HL-60 (cell line): ENCODE measurements at regions not wholly inside any gene's neighbourhood (a gene's known extent, or its start where the extent isn't known, plus 50 kb on each side); places are given as distances from the start of the nearest gene placed in this dataset.

Experiments
- GABPA ChIP-seq: IDR thresholded peaks from 2 replicates; pipeline ENCODE4 v1.6.1; 2012; ENCODE audit warnings: low read depth
- POLR2AphosphoS5 ChIP-seq: IDR thresholded peaks from 2 replicates; pipeline ENCODE4 v1.6.1; 2012; ENCODE audit warnings: low read depth
- REST ChIP-seq: IDR thresholded peaks from 2 replicates; pipeline ENCODE4 v1.6.1; 2012; ENCODE audit warnings: low read depth; ENCODE audit not compliant: insufficient replicate concordance
- SPI1 ChIP-seq: IDR thresholded peaks from 2 replicates; pipeline ENCODE4 v1.6.1; 2012; ENCODE audit warnings: low read depth, mild to moderate bottlenecking, borderline replicate concordance
- TF ChIP-seq, protein P1 (sequence below): IDR thresholded peaks from one replicate; pipeline ENCODE4 v1.5.1; 2011; ENCODE audit warnings: low read length, control low read depth, inconsistent platforms; ENCODE audit not compliant: insufficient read depth

DNA sequence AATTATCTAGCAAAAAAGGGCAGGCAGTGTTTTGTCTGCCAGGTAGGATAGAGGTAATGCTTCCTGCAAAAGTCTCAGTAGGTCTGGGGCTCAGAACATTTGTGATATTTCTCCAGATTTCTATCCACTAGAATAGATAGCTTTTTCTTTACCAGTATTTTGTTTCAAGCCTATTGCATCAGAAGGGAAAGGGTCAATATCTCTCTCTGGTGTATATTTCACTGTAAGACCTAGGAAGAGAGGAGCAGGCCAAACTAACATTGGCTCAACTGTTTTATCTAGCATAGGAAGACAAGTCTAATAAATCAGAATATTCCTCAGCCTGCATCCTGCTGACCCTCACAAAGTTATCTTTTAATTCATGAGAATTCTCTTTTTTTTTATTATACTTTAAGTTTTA is 106.7 kb upstream of the DAAM1 start:
- TF ChIP-seq, protein P1, sequence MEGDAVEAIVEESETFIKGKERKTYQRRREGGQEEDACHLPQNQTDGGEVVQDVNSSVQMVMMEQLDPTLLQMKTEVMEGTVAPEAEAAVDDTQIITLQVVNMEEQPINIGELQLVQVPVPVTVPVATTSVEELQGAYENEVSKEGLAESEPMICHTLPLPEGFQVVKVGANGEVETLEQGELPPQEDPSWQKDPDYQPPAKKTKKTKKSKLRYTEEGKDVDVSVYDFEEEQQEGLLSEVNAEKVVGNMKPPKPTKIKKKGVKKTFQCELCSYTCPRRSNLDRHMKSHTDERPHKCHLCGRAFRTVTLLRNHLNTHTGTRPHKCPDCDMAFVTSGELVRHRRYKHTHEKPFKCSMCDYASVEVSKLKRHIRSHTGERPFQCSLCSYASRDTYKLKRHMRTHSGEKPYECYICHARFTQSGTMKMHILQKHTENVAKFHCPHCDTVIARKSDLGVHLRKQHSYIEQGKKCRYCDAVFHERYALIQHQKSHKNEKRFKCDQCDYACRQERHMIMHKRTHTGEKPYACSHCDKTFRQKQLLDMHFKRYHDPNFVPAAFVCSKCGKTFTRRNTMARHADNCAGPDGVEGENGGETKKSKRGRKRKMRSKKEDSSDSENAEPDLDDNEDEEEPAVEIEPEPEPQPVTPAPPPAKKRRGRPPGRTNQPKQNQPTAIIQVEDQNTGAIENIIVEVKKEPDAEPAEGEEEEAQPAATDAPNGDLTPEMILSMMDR: no peak
- TF ChIP-seq REST: no peak
- TF ChIP-seq SPI1: no peak
- TF ChIP-seq POLR2AphosphoS5: no peak
- TF ChIP-seq GABPA: no peak
